IMR-90 (cell line): ENCODE measurements at regions not wholly inside any gene's neighbourhood (a gene's known extent, or its start where the extent isn't known, plus 50 kb on each side); places are given as distances from the start of the nearest gene placed in this dataset.

Experiments used
- ATAC-seq: fragments of 200-7000 bp; cut with Tn5 transposase; 2 replicates; pipeline ENCODE4 v1.9.1; 2020; ENCODE audit warnings: low read depth, mild to moderate bottlenecking, moderate library complexity
- BruUV-seq: library from RNA; stranded (reverse); fragments of 400-500 nt; replicated peaks from 2 replicates; lab custom pipeline; 2021; lab: Mats Ljungman, UMichigan
- CTCF ChIA-PET: fragments of 300-600 bp; formaldehyde crosslinking; extraction: SDS; loops from one replicate; lab custom pipeline; 2021; ENCODE audit warnings: antibody characterized with exemption; lab: Yijun Ruan, JAX
- POLR2A ChIA-PET: fragments of 300-600 bp; sonication (Branson Sonifier 250); formaldehyde crosslinking; loops from one replicate; lab custom pipeline; 2022; ENCODE audit warnings: antibody characterized with exemption; ENCODE audit not compliant: unreplicated experiment; lab: Charles Lee
- DNase-seq: peaks from one replicate; pipeline ENCODE4 v3.0.0; 2013
- H2AFZ ChIP-seq: replicated peaks from 2 replicates; pipeline ENCODE3; 2013; ENCODE audit warnings: low read length, mild to moderate bottlenecking; ENCODE audit not compliant: poor library complexity
- H2AK5ac ChIP-seq: 2 replicates; pipeline ENCODE4 v1.6.1; 2013; ENCODE audit warnings: low read depth, low read length, inconsistent platforms
- H2AK9ac ChIP-seq: replicated peaks from 2 replicates; pipeline ENCODE3; 2013; ENCODE audit warnings: mild to moderate bottlenecking, low read depth, low read length, moderate library complexity; ENCODE audit not compliant: poor library complexity
- H2BK120ac ChIP-seq: 2 replicates; pipeline ENCODE4 v1.6.1; 2013; ENCODE audit warnings: low read depth, low read length, inconsistent platforms
- H2BK15ac ChIP-seq: 3 replicates; pipeline ENCODE4 v1.6.1; 2013; ENCODE audit warnings: low read depth, low read length, inconsistent platforms
- H2BK20ac ChIP-seq: 2 replicates; pipeline ENCODE4 v1.6.1; 2013; ENCODE audit warnings: low read depth, mild to moderate bottlenecking, inconsistent platforms, low read length, moderate library complexity
- H2BK5ac ChIP-seq: 2 replicates; pipeline ENCODE4 v1.6.1; 2013; ENCODE audit warnings: mild to moderate bottlenecking, low read depth, low read length, inconsistent platforms; ENCODE audit not compliant: poor library complexity, severe bottlenecking
- H3K14ac ChIP-seq: replicated peaks from 2 replicates; pipeline ENCODE4 v1.6.1; 2013; ENCODE audit warnings: low read depth, low read length, inconsistent platforms
- H3K18ac ChIP-seq: 2 replicates; pipeline ENCODE4 v1.6.1; 2013; ENCODE audit warnings: low read depth, low read length, control low read depth
- H3K23ac ChIP-seq: 2 replicates; pipeline ENCODE4 v1.6.1; 2013; ENCODE audit warnings: low read depth, low read length, inconsistent platforms
- H3K27ac ChIP-seq: 2 replicates; pipeline ENCODE4 v1.5.1; 2013; ENCODE audit warnings: mild to moderate bottlenecking, control low read depth, low read length; ENCODE audit not compliant: insufficient read depth
- H3K27me3 ChIP-seq: 2 replicates; pipeline ENCODE4 v1.6.1; 2013; ENCODE audit warnings: low read length; ENCODE audit not compliant: control insufficient read depth, insufficient read depth
- H3K36me3 ChIP-seq: 2 replicates; pipeline ENCODE4 v1.6.1; 2013; ENCODE audit warnings: low read length, mixed read lengths; ENCODE audit not compliant: control insufficient read depth, insufficient read depth
- H3K4ac ChIP-seq: 2 replicates; pipeline ENCODE4 v1.6.1; 2013; ENCODE audit warnings: low read depth, low read length, inconsistent platforms
- H3K4me1 ChIP-seq: 2 replicates; pipeline ENCODE4 v1.6.1; 2013; ENCODE audit warnings: low read length, mixed read lengths; ENCODE audit not compliant: control insufficient read depth, insufficient read depth
- H3K4me2 ChIP-seq: 2 replicates; pipeline ENCODE4 v1.6.1; 2013; ENCODE audit warnings: low read depth, mild to moderate bottlenecking, control low read depth, low read length, moderate library complexity
- H3K4me3 ChIP-seq: 2 replicates; pipeline ENCODE4 v1.5.1; 2013; ENCODE audit warnings: low read depth, mild to moderate bottlenecking, control low read depth, low read length, moderate library complexity; ENCODE audit not compliant: insufficient read depth
- H3K56ac ChIP-seq: 2 replicates; pipeline ENCODE4 v1.6.1; 2013; ENCODE audit warnings: low read length, inconsistent platforms; ENCODE audit not compliant: insufficient read depth; ENCODE audit errors: extremely low read depth
- H3K79me1 ChIP-seq, 2 experiments: 2 replicates each; pipeline ENCODE4 v1.6.1; 2013; ENCODE audit warnings: low read length in 2 of 2, inconsistent platforms in 1 of 2, low read depth in 1 of 2
- H3K9ac ChIP-seq: 2 replicates; pipeline ENCODE4 v1.6.1; 2013; ENCODE audit warnings: low read depth, low read length, control low read depth
- H3K9me1 ChIP-seq: 2 replicates; pipeline ENCODE4 v1.6.1; 2013; ENCODE audit warnings: low read length, inconsistent platforms; ENCODE audit not compliant: insufficient read depth
- H3K9me3 ChIP-seq: 2 replicates; pipeline ENCODE4 v1.6.1; 2013; ENCODE audit warnings: low read length; ENCODE audit not compliant: control insufficient read depth, insufficient read depth
- H4K20me1 ChIP-seq: 2 replicates; pipeline ENCODE4 v1.6.1; 2013; ENCODE audit warnings: low read length, inconsistent platforms; ENCODE audit not compliant: insufficient read depth
- H4K5ac ChIP-seq: 2 replicates; pipeline ENCODE4 v1.6.1; 2013; ENCODE audit warnings: mild to moderate bottlenecking, low read depth, low read length, control low read depth
- H4K8ac ChIP-seq, 2 experiments: 2 replicates each; pipeline ENCODE4 v1.6.1; 2013; ENCODE audit warnings: low read depth in 2 of 2, low read length in 2 of 2, control low read depth in 1 of 2, inconsistent platforms in 1 of 2
- H4K91ac ChIP-seq: 2 replicates; pipeline ENCODE4 v1.6.1; 2013; ENCODE audit warnings: low read depth, low read length, inconsistent platforms; ENCODE audit not compliant: insufficient read depth
- CHD1 ChIP-seq: IDR thresholded peaks from 2 replicates; pipeline ENCODE4 v1.6.1; 2012; ENCODE audit warnings: low read depth, low read length, improper control_type of control experiment
- WGBS, 2 experiments: methylation state at CpG; one replicate each; pipeline versions ENCODE4 v1.1.5 to v1.1.7; 2013; ENCODE audit warnings: missing lambda C conversion rate in 2 of 2; ENCODE audit not compliant: insufficient read length in 1 of 2; ENCODE audit errors: extremely low coverage in 2 of 2; 5-methylcytosine and 5-hydroxymethylcytosine counted together
- dilution Hi-C: fragments of 300-500 bp; cut with HindIII; formaldehyde crosslinking; loops from one replicate; pipeline ENCODE4 v1.14.3; 2018; ENCODE audit warnings: low sequenced_read_pairs; ENCODE audit not compliant: unreplicated experiment
- in situ Hi-C: fragments of 300-500 bp; cut with MboI; formaldehyde crosslinking; loops from 3 replicates; pipeline ENCODE4 v1.14.3; 2019; ENCODE audit warnings: low sequenced_read_pairs, inconsistent platforms, mixed read lengths
- intact Hi-C: fragments of 100-400 bp; cut with micrococcal nuclease; formaldehyde crosslinking; loops from 2 replicates; pipeline ENCODE4 v1.10.0; 2022

DNA sequence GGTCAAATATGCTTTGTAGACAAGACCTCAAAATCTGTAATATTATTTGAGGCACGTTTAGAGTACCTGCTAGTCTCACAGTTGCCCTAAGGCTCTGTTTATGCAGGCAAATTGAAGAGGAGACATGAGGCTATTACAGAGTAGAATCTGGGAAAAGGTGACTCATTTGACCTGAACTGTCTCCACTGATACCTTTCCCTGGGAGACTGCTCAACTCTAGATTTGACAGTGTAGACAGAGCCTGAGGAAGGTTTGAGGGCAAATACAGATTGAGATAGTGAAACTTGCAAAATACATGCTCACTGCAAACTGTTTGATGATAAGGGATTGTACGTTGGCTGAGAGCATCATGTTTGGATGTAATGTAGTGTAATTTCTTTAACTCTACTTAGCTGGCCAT, 1266.6 kb upstream of the CDH8 start:
- intact Hi-C loops: no loop called here
- Histone ChIP-seq H4K8ac (no peak overlapping the region), H2AK9ac (no peak overlapping the region), H3K56ac (no peak overlapping the region), H4K91ac (no peak overlapping the region), H3K4me1 (no peaks in the 10 kb centered on the region), H3K27ac (no peak overlapping the region), H3K9ac (no peak overlapping the region), H3K4me3 (no peak overlapping the region), H3K36me3 (no peaks in the 10 kb centered on the region), H2BK20ac (no peak overlapping the region), H3K27me3 (no peaks in the 10 kb centered on the region), H4K5ac (no peak overlapping the region), H3K14ac (no peak overlapping the region), H3K79me1 (no peaks in the 10 kb centered on the region), H3K9me3 (peaks cover 4% of the 10 kb centered on the region; the same call in 1 of the 2 replicates), H2BK15ac (no peak overlapping the region), H3K9me1 (no peaks in the 10 kb centered on the region), H3K18ac (no peak overlapping the region), H3K23ac (no peak overlapping the region), H2AFZ (no peak overlapping the region), H3K4ac (no peak overlapping the region), H4K20me1 (no peaks in the 10 kb centered on the region), H2BK5ac (no peak overlapping the region), H3K4me2 (no peak overlapping the region), H2BK120ac (no peak overlapping the region), H2AK5ac (no peak overlapping the region)
- WGBS, 2 experiments: no CpG with 5 or more reads among the region's 2 CpGs
- no peak for ATAC-seq
- CTCF ChIA-PET: no interaction called here
- in situ Hi-C loops: no loop called here
- BruUV-seq: no TSS peak
- no peak for TF ChIP-seq CHD1
- dilution Hi-C loops: no loop called here
- POLR2A ChIA-PET: no interaction called here
- DNase-seq: no peak
